ENCODE measurements at regions not wholly inside any gene's neighbourhood (a gene's known extent, or its start where the extent isn't known, plus 50 kb on each side); places are given as distances from the start of the nearest gene placed in this dataset.
A peak's percentile ranks its signal among the peaks of the same experiment; 100 is the strongest.

DNA sequence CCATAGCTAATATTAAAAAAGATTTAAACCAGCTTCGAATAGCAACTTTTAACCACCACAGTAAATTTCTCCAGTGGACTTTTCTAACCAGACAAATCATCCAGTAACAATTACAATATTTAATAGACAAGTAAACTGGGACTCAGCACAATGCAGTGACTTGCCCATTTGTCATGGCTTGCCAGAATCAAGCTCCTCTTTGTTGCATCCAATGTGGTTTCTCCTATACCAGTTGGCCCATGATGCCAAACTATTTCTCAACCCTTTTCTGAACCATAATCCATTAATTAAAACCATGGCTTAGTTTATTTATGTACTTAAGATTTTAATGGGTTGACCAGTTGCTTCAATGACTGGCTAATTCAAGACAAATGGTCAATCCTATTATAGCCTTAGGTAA is 64.4 kb downstream of the DIO2 start:
- DNase-seq, result no peak

DNA sequence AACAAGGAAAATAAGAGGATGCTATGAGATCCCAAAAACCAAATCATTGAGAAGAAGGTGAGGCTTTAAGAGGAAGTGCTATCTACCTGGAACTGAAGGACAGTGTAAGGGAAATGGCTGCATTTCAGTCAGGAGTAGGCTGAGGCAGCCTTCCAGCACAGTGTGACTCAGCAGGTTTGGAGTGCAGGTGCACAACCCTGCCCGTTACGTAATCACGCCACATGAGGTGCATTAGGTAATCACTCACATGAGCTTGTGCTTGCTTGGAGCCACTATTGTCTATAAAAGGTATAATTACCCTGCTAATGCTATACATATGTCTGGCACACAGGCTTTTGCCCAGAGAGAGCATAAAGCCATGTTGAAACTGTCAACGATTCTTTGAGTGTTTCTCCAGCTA is 74.9 kb downstream of the DIO2 start:
- peak; percentile 21 for DNase-seq

DNA sequence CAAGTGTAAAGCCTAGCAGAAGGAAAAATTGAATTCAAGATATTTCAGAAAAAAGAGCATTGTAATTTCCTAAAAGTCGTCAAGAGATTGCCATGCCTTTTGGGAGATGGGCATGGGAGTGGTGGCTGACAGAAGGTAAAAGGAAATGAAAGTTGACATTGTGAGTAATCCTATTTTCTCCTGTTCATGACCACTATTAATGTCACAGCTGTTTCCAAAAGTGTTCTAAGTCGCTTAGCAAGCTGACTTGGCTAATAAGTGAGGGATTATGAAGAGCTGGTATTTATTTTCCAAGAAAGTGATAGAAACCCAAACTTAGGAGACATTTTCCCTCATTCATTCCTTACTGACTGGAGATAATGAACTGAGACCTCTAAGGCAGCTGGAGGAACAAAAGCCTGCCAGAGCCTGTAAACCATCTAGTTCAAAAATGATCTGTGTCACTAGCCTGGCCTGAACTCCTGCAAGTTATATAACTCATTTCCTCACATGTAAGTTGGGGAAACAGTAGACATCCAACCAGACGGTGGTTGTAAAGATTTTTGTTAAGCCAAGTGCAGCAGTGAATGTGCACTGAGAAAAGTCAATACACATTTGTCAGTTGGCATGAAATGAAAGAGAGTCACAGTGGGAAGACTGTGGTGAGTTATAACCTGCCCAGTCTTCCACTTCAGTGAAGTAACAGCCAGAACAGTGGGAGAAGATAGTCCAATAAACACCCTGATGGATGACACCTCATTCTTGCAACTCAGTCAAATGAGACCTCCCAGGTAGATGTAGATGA is 75.8 kb downstream of the DIO2 start:
- no peak for DNase-seq

DNA sequence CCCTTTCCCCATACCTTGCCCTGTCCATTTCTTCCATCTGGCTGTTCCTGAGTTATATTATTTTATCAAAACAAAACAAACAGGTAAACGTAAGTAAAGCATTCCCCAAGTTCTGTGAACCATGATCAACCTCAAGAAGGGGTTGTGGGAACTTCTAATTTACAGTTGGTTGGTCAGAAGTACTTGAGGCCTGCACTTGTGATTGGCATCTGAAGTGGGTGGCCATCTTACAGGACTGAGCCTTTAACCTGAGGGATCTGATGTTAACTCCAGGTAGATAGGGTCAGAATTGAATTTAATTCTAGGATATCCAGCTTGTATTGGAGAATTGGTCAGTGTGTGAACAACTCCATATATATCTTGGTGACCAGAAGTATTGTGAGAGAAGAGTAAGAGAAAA is 77.0 kb downstream of the DIO2 start:
- DNase-seq, result no peak

DNA sequence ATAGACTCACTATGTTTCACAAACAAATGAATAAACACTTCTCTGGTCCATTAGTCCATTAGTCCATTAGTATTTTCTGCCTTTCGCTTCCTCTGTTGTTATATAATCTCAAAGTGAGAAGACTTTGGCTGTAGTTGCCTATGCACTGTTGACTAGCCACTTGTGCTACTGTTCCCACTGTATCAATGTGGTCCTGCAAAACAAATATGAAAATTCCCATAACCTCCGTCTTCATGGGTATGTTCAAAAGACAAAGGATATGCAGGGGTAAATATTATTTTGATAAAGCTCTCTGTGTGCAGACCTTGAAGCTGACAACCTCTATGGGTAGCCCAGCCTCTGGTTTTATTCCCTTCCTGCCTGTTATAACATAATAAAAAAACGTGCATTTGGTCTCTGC is 77.8 kb downstream of the DIO2 start:
- no peak for DNase-seq

DNA sequence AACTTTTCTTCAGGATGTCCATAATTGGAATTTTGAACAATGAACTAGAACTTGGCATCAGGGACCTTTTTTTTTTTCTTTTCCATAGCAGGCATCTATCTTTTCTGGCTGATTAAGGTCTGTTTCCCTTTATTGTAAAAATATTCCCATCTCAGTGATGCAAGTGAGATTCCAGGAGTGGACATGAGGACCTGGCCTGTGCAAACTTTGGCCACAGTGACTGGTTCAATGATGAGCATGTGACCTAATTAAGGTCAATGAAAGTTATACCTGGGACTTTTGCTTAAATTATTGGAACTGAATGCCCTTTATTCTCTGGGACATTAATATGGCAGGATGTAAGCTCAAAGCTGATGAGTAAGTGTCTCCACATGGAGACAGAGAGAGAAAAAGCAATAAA is 83.8 kb downstream of the DIO2 start:
- no peak for DNase-seq

DNA sequence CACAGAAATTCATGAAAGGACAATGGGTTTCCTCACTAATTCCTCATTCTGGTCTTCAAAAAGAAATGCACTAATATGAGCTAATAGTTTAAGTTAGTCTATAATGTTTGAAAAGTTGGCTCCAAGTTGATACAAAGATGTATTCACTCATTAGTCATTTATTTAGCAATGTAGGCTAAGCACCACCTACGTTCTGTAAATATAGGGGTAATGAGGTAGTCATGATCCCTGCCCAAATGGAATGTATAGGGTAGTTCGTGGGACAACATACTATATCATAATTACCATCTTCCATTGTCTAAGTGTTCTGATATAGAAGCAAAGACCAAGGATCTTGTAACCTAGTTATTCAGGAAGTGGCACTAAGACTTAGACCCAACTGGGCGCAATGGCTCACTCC is 86.5 kb downstream of the DIO2 start:
- no peak for DNase-seq

DNA sequence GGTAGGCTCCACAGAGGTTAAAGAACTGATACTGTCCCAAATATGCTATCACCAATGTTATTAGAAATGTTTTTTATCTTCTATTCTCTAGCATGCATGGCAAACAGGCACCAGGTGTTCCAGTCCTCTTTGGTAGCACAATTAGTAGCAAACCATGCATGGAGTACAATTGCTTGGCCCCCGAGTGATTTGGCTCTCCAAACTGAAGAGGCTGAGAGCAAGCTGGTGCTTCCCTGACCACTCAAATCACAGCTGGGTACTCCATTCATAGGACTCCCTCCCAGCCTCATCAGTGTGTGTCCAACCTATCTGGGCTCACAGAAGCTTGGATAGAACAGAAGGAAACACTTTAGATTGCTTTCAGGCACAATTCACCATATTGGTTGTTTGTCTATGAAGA is 93.4 kb downstream of the DIO2 start:
- no peak for DNase-seq

DNA sequence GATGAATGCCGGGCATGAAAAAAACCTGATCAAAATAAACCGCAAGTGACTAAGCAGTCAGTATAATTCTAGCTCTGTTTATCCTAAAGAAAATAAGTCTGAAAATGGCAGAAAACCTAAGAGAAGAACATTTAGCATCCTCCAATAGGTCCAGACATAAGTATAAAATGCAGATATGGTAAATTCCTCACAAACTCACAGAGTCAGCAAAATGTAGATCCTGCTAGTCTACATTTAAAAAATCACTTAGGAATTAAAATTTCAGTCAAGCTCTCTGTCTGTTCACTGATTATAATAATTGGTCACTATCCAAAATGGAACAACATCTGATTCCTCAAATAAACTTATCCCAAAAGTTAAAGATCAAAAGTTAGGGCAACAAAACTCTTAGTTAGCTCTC is 95.1 kb downstream of the DIO2 start:
- DNase-seq, result no peak

DNA sequence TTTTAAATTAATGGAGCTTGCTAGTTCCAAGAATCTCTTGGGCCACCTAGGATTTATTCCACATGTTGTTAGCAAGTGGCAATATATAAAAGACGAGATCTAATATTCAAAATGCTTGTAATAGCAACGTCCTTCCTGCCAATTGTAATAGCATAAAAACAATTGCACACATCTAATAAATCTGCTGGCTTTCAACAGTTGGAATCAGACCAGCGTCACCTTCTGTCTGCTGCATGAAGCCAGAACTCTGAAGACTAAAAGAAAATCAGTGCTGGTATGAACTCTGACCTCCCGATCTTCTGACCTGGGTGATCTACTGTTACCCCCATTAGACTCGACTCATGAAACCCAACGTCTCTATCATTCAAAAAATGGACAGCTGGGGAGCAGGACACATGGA is 100.6 kb downstream of the DIO2 start:
- no peak for DNase-seq

DNA sequence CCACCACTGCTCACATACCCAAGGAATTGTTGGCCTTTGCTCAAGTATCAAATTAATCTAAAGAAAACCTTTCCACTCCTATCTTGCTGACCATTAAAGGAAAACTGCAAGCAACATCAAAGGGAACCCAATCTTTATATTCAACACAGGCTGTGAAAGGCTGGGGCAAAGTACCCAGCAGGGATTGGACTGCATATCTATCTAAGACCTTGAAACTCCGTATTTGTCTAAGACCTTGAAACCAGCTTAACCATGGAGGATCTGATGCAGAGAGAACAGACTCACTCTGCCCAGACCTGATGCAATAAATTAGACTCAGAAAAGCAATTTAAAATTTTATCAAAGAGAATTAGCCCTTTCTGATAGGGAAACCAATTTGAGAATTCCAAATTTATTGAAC is 102.2 kb downstream of the DIO2 start:
- DNase-seq, result no peak

DNA sequence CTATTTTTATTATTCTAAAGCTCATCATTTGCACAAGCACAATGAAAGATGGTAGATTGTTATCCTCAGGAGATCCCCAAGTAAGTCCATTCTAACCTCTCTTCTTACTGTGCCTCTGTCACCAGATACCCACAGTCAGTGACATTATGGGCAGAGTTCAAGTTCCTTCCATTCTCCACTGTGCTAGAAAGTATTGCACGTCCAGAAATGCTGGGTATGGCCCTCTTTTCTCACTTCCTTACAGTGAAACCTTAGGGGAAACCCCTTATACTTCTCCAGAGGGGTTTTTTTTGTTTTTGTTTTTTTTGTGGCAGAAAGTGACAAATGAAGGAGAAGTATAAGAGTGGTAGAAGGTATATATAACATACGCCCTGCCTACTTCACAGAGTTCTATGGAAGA is 102.9 kb downstream of the DIO2 start:
- DNase-seq, result no peak

DNA sequence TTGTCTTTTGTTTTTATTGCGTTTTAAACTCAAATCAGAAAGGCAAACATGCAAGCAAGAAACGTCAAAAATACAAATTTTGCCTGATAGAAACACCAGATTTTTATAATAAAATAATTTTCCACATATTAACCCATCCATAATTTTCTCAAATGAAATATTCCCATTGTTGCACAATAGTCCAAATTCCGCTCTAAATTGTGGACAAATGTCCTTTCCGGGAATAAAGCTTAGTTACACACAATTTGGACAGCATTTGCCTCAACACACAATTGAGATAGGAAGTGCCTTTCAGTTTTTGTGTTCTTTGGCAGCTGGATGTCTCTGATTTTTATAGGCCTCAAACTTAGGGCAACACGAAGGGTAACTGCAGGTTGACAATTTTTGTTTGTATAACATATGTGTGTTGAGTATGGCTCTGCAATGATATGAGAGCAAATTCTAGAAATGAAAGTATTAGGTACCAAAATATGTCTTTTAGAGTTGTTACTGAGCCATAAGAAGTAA is 105.8 kb downstream of the DIO2 start:
- no peak for DNase-seq

DNA sequence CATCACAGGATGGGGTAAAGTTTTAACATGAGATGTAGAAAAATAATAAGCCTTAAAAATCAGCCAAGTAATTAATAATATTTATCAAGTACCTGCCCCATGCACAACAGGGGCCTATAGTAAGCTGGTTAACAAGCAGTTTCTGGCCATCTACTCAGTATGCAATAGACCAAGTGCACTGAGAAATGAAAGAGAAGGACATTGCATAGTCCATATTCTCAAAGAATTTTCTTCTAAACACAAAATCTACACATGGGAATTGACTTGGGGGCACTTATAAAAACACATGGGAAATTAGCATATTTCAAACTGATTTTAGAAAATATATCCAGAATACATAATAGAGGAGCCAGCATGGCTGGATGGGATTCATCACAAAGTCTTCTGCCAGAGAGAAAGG is 109.5 kb downstream of the DIO2 start:
- DNase-seq, result no peak

DNA sequence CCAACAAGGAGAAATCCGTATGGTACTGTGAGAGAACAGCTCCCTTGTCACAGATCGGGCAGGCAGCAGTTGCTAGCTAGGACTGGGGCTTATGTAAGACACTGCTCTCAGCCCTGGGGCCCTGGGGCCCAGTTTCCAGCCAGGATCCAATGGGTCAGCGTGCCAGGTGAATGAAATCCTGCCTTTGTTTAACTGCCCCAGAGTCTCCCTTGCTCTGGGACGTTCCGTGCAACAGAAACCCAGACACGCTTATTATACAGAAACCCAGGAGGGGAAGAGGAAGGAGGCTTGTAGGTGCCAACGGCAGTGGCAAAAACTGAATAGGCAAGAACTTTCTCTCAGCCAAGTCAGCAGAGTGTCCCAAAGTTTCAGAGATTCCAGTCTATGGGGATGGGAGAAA is 110.6 kb downstream of the DIO2 start:
- no peak for DNase-seq

DNA sequence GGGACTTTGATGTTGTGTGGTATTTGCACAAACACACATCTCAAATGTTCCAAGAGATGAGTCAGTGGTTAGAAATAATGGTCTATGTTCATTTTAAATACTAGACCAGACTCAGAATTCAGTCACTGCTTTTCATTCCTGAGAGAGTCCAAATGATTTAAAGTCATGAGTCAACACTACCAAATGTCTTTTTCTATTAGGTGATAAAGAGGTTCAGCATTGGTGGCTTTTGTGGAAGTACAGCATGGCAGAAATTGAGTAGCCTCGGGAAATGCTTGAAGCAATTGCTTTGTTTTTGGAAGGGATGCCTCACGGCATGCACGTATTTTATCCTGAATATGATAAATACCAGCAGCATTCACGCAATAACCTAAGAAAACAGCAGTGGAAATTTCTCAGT is 115.7 kb downstream of the DIO2 start:
- no peak for DNase-seq

DNA sequence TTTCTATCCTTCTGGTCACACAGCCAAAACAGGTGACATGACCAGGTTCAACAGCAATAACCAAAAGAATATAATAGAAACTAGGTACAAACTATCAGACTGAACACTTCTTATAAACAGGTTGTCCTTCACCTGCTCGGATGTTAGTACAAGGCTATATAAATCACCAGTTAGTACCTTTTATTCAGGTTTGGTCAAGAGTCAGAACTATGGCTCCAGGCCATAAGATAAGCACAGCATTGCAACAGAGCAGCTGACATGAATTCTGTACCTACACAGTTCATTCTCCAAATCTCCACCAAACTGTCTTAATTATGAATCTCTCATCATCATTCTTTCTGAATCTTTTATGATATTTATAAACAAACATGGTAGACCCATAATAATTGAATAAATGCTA is 123.9 kb downstream of the DIO2 start:
- DNase-seq, result no peak

DNA sequence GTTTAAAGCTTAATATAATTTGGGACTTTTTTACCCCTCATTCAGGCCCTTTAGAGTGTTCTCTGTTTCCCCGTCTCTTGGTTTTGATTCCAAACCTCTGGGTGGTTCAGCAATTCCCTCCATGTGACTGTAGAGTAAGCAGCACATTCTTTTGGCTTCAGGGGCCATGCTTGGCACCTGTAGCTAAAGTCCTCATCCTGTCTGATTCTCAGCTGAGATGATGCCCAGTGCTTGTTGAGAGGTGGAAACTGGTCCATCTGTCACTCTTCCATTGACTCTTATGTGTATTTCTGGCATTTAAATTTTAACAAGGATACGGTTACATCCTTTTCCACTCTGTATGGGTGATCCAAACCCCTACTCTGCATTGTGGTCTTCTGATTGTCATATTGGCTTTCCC is 127.1 kb downstream of the DIO2 start:
- DNase-seq, result no peak

DNA sequence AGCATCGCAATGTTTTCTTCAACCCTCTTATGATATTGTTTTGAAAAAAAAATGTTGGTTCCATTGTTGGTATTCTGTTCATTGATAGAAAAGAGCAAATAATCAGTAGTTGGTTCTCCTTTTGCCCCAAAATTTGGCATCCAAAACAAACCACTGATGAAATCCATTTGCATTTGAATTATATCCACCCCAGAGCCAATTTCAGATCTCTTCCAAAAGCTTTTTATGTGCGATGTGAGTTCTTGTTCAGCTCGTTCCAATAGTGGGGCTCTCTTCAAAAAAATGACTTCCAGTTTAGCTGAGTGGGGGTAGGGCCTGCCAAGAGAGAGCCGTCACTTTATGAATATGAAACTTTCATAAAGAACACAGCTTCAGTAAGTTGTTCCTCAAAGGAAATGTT is 130.7 kb downstream of the DIO2 start:
- DNase-seq, result no peak

DNA sequence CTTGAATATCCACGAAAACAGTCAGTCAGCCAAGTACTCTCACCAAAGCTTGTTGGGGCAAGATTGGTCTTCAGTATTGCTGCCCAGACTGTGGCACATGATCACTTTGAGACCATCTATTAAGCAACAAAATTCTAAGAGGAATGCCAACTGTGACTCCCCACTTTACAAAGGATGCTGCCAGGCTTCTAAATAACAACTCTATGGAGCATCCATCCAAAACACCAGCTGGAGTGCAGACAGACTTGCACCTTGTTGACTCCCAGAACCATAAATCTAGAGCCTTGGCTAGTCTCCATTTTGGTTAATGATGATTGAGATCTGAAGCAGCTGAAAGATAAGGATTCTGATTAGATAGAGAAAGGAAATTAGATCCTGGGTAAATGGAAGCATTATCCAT is 132.8 kb downstream of the DIO2 start:
- DNase-seq, result no peak

DNA sequence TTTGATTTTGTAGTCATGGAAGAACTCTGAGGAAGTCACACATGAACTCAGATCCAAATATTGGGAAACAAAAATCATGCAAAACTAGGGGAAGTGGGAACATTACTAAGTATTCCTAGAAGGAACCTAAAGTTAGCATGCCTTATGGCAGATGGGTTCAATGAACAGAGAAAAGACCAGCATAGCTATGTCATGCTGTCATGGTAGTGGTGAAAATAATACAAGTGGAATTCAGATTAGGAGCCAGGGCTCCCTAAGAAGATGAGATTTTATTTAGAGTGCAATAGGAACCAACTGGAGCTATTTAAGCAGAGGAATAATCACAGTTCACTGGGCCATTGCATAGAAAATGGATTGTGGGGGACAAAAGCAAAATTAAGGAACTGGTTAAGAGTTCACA is 134.0 kb downstream of the DIO2 start:
- DNase-seq, result no peak

DNA sequence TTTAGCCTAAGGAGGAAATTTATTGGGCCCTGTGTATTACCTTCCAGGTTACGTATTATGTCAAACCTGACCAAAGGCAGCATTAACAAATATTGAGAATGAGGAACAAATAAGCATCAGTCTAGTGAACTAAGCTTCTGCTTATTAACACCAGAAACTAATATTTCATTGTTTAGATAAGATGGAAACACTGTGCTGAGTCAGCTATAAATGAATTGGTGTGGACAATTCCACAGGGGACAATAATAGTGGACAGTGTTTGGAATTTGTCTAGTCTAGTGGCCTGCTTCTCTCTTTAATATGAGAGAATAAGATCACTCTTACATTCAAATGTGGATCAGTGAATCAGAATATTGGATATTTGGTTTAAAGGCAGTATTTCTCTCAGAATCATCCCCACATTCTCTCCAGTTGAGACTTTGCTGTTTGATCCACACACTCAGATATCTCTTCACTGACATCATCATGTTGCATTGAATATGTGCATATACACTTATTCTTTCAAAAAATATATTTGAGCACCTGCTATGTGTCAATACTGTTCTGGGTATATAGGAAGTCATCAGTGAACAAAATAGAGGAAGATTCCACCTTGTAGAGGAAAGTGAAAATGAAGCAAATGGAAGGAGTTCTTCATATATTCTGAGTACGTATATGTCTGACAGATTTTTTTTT is 136.3 kb downstream of the DIO2 start:
- no peak for DNase-seq

DNA sequence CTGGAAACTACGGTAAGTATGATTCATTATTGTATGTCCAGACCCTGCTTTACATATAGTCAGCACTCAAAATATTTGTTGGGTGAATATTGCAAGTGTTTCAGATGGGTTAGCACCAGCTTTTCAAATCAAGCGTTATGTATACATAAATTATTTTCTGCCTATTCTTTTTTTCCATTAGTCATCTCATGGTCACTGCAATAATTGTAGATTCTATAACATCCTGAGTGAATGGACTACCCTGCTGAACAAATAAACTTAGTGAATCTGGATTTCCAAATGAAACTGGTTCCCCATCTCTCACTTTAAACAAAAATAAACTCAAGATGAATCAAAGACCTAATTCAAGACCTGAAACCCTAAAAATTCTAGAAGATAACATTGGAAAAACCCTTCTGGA is 152.3 kb downstream of the DIO2 start:
- no peak for DNase-seq

DNA sequence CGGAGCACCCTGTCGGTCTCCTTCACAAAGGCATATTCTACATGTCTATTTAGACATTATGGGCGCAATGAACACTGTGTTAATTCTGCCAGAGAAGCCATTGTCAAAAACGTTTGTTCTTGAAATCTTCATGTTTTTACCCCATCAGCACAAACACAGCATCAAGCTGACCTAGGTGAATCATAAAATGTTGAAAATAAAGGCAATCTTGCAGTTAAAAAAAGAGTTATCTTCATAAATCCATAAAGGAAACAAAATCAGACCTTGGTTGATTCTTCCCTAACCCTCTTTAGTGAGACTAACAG is 154.9 kb downstream of the DIO2 start:
- no peak for DNase-seq
